AG09319 (cell line): ENCODE measurements at regions not wholly inside any gene's neighbourhood (a gene's known extent, or its start where the extent isn't known, plus 50 kb on each side); places are given as distances from the start of the nearest gene placed in this dataset.

Experiments
- DNase-seq: peaks from one replicate; pipeline ENCODE4 v3.0.0-alpha.2; 2010; ENCODE audit warnings: low read depth; ENCODE audit errors: extremely low read depth
- CTCF ChIP-seq: IDR thresholded peaks from 2 replicates; pipeline ENCODE4 v1.5.1; 2011; ENCODE audit warnings: low read depth, mild to moderate bottlenecking, inconsistent platforms, low read length, moderate library complexity

GRCh38 chr13:29957320-29957719, 106.9 kb upstream of the UBL3 start:
- no peak for TF ChIP-seq CTCF
- no peak for DNase-seq

GRCh38 chr13:29956853-29957252, 106.4 kb upstream of the UBL3 start:
- TF ChIP-seq CTCF, result no peak
- DNase-seq, result no peak

GRCh38 chr13:29955137-29955650, 104.8 kb upstream of the UBL3 start:
- DNase-seq, result no peak
- TF ChIP-seq CTCF, result no peak

- no peak for DNase-seq
- no peak for TF ChIP-seq CTCF
Observed at GRCh38 chr13:29954082-29955028, 103.9 kb upstream of the UBL3 start.

GRCh38 chr13:29953542-29953941, 103.1 kb upstream of the UBL3 start:
- TF ChIP-seq CTCF, result no peak
- no peak for DNase-seq

- DNase-seq, result no peak
- no peak for TF ChIP-seq CTCF
Observed at GRCh38 chr13:29952245-29952644, 101.8 kb upstream of the UBL3 start.

- no peak for DNase-seq
- no peak for TF ChIP-seq CTCF
Observed at GRCh38 chr13:29948791-29949190, 98.4 kb upstream of the UBL3 start.
